ENCODE measurements at regions not wholly inside any gene's neighbourhood (a gene's known extent, or its start where the extent isn't known, plus 50 kb on each side); places are given as distances from the start of the nearest gene placed in this dataset.
"Not testable (repeated sequence)": the region's sequence is repeated elsewhere in the genome, so short reads cannot be mapped to it uniquely, and the experiment has no call there.

GRCh38 chr2:129478902-129479517, 500.5 kb upstream of the RAB6C start:
- no peak for DNase-seq

GRCh38 chr2:129479892-129480291, 499.6 kb upstream of the RAB6C start:
- no peak for DNase-seq

GRCh38 chr2:129480790-129481189, 498.7 kb upstream of the RAB6C start:
- no peak for DNase-seq

GRCh38 chr2:129481306-129482219, 497.9 kb upstream of the RAB6C start:
- no peak for DNase-seq

- DNase-seq = no peak
Measured at GRCh38 chr2:129482626-129483025, 496.8 kb upstream of the RAB6C start.

GRCh38 chr2:129483366-129483765, 496.1 kb upstream of the RAB6C start:
- peak; percentile 27 for DNase-seq

GRCh38 chr2:129484999-129485897, 494.2 kb upstream of the RAB6C start:
- DNase-seq = no peak

- no peak for DNase-seq
Measured at GRCh38 chr2:129488376-129488775, 491.1 kb upstream of the RAB6C start.

GRCh38 chr2:129490641-129491040, 488.8 kb upstream of the RAB6C start:
- DNase-seq = no peak

GRCh38 chr2:129491308-129491707, 488.2 kb upstream of the RAB6C start:
- DNase-seq = no peak

- no peak for DNase-seq
Measured at GRCh38 chr2:129492548-129492947, 486.9 kb upstream of the RAB6C start.

- no peak for DNase-seq
Measured at GRCh38 chr2:129499747-129500146, 479.7 kb upstream of the RAB6C start.

- DNase-seq = no peak
Measured at GRCh38 chr2:129502781-129503180, 476.7 kb upstream of the RAB6C start.

GRCh38 chr2:129504646-129505045, 474.8 kb upstream of the RAB6C start:
- DNase-seq = no peak

- no peak for DNase-seq
Measured at GRCh38 chr2:129518937-129519336, 460.5 kb upstream of the RAB6C start.

GRCh38 chr2:129532158-129532557, 447.3 kb upstream of the RAB6C start:
- DNase-seq = not testable (repeated sequence)

GRCh38 chr2:129548880-129549279, 430.6 kb upstream of the RAB6C start:
- DNase-seq = no peak

GRCh38 chr2:129550536-129550935, 428.9 kb upstream of the RAB6C start:
- no peak for DNase-seq

- no peak for DNase-seq
Measured at GRCh38 chr2:129554373-129554772, 425.1 kb upstream of the RAB6C start.

GRCh38 chr2:129559101-129559500, 420.4 kb upstream of the RAB6C start:
- no peak for DNase-seq

GRCh38 chr2:129565551-129566109, 413.8 kb upstream of the RAB6C start:
- no peak for DNase-seq

- DNase-seq = not testable (repeated sequence)
Measured at GRCh38 chr2:129570812-129571211, 408.7 kb upstream of the RAB6C start.

GRCh38 chr2:129575431-129575830, 404.0 kb upstream of the RAB6C start:
- no peak for DNase-seq

All from CD4-positive, alpha-beta T cell treated with Interleukin-15 for 1 hour (primary cell).